Left lung (tissue), 4 donors: ENCODE measurements at regions not wholly inside any gene's neighbourhood (a gene's known extent, or its start where the extent isn't known, plus 50 kb on each side); places are given as distances from the start of the nearest gene placed in this dataset.

Experiments
- ATAC-seq: fragments of 200-7000 bp; cut with Tn5 transposase; one replicate; pipeline ENCODE4 v1.9.1; 2020; ENCODE audit warnings: moderate library complexity
- DNase-seq, 4 donors: peaks; one replicate each; pipeline ENCODE4 v3.0.0-alpha.2; 2013 to 2020
- H3K27ac ChIP-seq, 2 donors: fragments of 200-600 bp; sonication (generic) in 1 of 2; one replicate each; pipeline versions ENCODE4 v1.5.0 to v1.8.0; 2020 to 2021
- H3K27me3 ChIP-seq, 2 donors: fragments of 200-600 bp; sonication (generic) in 1 of 2; one replicate each; pipeline versions ENCODE4 v1.5.0 to v1.8.0; 2020 to 2021
- H3K36me3 ChIP-seq, 2 donors: fragments of 200-600 bp; sonication (generic) in 1 of 2; one replicate each; pipeline versions ENCODE4 v1.5.0 to v1.8.0; 2020 to 2021
- H3K4me1 ChIP-seq, 2 donors: fragments of 200-600 bp; one replicate each; pipeline ENCODE4 v1.8.0; 2021
- H3K4me3 ChIP-seq, 2 donors: fragments of 200-600 bp; sonication (generic) in 1 of 2; one replicate each; pipeline versions ENCODE4 v1.5.0 to v1.8.0; 2020 to 2021; ENCODE audit warnings: mild to moderate bottlenecking in 1 of 2
- H3K9me3 ChIP-seq, 2 donors: fragments of 200-600 bp; sonication (generic) in 1 of 2; one replicate each; pipeline versions ENCODE4 v1.5.0 to v1.8.0; 2020 to 2021
- intact Hi-C, 2 donors: fragments of 100-400 bp; cut with DNase I; formaldehyde crosslinking; loops; one replicate each; pipeline versions ENCODE4 v1.11.2 to v1.14.2; 2022
- TF ChIP-seq, protein P1 (sequence below), 2 donors: fragments of 200-600 bp; sonication (generic) in 1 of 2; IDR thresholded peaks; one replicate each; pipeline versions ENCODE4 v1.5.0 to v1.8.0; 2021; ENCODE audit warnings: antibody characterized with exemption in 2 of 2
- donor health status: DM: no; HTN: yes; CAD: no.
- donor health status: DM: no; HTN: no; CAD: no.

DNA sequence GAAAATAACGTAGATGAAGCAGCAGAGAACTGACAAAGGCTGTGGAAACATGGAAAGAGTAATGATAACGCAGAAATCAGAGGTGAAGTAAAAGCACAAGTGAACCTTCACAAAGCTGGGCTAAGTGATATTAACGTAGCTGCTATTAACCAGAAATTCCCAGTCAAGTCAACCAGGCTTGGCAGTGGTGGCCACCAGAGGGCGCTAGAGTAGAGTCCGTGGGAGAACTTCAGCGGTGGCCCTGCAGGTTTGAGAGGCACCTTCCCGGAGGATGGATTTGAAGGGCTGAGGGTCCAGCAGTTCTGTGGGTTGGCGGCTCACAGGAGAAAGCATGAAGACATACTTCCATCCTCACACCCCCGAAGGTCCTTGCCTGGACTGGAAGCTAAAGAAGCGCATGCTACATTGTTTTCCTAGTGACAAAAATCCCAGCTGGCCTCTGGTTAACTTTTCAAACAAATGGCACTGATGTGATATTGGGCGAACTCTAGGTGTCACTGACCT is 81.7 kb upstream of the ZNF648 start:
- H3K36me3 ChIP-seq = no peaks in the 10 kb centered on the region
- H3K27ac ChIP-seq = peak overlapping the region; percentile 92 to 99
- DNase-seq (peak; percentile 84 to 95 (median 90)), ATAC-seq (peak; percentile 84)
- intact Hi-C loops = loop anchor here (5.0 to 10.0 kb wide), 3 partner anchors 61 to 254 kb away; partner anchors contain the start of gene GLUL (in 1 of the 2)
- H3K4me1 ChIP-seq = peaks cover 19 to 55% of the 10 kb centered on the region in 2 donors
- H3K9me3 ChIP-seq = no peaks in the 10 kb centered on the region
- no peak overlapping the region for H3K4me3 ChIP-seq
- no peaks in the 10 kb centered on the region for H3K27me3 ChIP-seq
- TF ChIP-seq, protein P1, sequence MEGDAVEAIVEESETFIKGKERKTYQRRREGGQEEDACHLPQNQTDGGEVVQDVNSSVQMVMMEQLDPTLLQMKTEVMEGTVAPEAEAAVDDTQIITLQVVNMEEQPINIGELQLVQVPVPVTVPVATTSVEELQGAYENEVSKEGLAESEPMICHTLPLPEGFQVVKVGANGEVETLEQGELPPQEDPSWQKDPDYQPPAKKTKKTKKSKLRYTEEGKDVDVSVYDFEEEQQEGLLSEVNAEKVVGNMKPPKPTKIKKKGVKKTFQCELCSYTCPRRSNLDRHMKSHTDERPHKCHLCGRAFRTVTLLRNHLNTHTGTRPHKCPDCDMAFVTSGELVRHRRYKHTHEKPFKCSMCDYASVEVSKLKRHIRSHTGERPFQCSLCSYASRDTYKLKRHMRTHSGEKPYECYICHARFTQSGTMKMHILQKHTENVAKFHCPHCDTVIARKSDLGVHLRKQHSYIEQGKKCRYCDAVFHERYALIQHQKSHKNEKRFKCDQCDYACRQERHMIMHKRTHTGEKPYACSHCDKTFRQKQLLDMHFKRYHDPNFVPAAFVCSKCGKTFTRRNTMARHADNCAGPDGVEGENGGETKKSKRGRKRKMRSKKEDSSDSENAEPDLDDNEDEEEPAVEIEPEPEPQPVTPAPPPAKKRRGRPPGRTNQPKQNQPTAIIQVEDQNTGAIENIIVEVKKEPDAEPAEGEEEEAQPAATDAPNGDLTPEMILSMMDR (IDR thresholded peaks at IDR 0.05) = peak; percentile 91 to 97

GRCh38 chr1:182142621-182143020 is 81.1 kb upstream of the ZNF648 start:
- H3K27me3 ChIP-seq = no peaks in the 10 kb centered on the region
- ATAC-seq = no peak
- no peaks in the 10 kb centered on the region for H3K36me3 ChIP-seq
- no peak overlapping the region for H3K27ac ChIP-seq
- H3K4me3 ChIP-seq = no peak overlapping the region
- H3K4me1 ChIP-seq = peaks cover 19 to 49% of the 10 kb centered on the region in 2 donors
- TF ChIP-seq, protein P1 (IDR thresholded peaks at IDR 0.05) = no peak
- intact Hi-C loops = loop anchor here (5.0 to 10.0 kb wide), 3 partner anchors 60 to 255 kb away; partner anchors contain the start of gene GLUL (in 1 of the 2)
- no peak for DNase-seq
- no peaks in the 10 kb centered on the region for H3K9me3 ChIP-seq

DNA sequence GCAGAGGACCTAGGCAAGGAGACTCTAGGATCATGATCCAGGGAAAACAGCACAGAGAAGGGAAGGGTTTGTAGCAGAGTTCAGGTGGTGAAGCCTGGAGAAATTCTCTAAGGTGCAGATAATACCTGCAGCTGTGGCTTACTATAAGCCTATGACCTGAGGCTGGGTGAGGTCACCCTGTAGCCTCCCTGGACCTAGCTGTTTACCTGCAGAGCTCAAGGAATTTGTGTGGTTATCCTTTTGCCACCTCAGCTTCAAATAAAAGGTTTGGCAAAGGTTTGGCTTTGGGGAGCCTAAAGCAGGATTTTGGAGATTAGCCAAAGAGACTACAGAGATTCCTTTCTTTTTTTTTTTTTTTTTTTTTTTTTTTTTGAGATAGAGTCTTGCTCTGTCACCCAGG is 79.5 kb upstream of the ZNF648 start:
- intact Hi-C loops = loop anchor here (5.0 to 10.0 kb wide), 3 partner anchors 59 to 256 kb away; partner anchors contain the start of gene GLUL (in 1 of the 2)
- TF ChIP-seq, protein P1 (IDR thresholded peaks at IDR 0.05) = no peak
- no peak overlapping the region for H3K4me3 ChIP-seq

DNA sequence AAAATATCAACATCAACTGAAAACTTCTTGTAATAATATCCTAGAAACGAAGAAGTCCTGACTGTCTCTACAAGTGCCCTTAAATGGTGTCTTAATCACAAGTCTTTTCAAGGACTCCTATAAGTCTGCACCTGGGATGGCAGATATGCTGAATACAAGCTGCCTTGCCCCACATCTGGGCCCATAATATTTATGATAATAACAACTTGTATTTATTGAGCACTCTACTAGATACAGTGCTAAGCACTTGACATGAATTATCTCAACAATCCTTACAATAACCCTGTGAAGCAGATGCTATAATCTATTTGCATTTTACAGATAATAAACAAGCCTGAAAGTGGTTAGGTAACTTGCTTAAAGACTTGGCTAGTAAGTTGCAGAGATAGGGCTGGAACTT is 78.0 kb upstream of the ZNF648 start:
- intact Hi-C loops = no loop called here
- DNase-seq (no peak), ATAC-seq (no peak)
- no peak overlapping the region for H3K4me3 ChIP-seq
- TF ChIP-seq, protein P1 (IDR thresholded peaks at IDR 0.05) = no peak
- peaks cover 0 to 3% of the 10 kb centered on the region in 2 donors for H3K9me3 ChIP-seq
- no peaks in the 10 kb centered on the region for H3K36me3 ChIP-seq
- peaks cover 15 to 18% of the 10 kb centered on the region in 2 donors for H3K4me1 ChIP-seq
- H3K27ac ChIP-seq = no peak overlapping the region
- no peaks in the 10 kb centered on the region for H3K27me3 ChIP-seq

More for the DNA sequence above, 79.5 kb upstream of the ZNF648 start:
- H3K9me3 ChIP-seq = no peaks in the 10 kb centered on the region
- ATAC-seq (no peak), DNase-seq (no peak)
- H3K27me3 ChIP-seq = no peaks in the 10 kb centered on the region
- peaks cover 19 to 34% of the 10 kb centered on the region in 2 donors for H3K4me1 ChIP-seq
- no peak overlapping the region for H3K27ac ChIP-seq
- no peaks in the 10 kb centered on the region for H3K36me3 ChIP-seq

DNA sequence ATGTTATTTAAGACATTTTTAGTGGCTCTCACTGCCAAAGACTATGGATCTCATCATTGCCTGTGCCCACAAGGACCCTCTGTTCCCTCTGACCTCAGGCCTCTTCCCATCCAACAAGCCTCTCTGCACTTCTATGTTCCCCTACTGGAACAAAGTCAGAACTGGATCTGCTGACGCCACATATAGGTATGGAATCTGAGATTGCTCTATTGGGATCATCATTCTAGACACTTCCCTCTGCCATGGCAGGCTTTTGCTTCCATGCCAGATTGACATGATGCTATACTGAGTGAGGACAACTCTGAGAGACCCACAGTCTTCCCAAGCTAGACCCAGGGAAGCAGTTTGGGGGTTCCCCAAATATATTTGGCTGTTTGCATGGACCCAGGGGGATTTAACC is 76.0 kb upstream of the ZNF648 start:
- Histone ChIP-seq H3K9me3 (peaks cover 0 to 16% of the 10 kb centered on the region in 2 donors), H3K36me3 (no peaks in the 10 kb centered on the region), H3K4me1 (no peaks in the 10 kb centered on the region), H3K27ac (no peak overlapping the region), H3K27me3 (no peaks in the 10 kb centered on the region), H3K4me3 (no peak overlapping the region)
- ATAC-seq (no peak), DNase-seq (no peak)
- intact Hi-C loops = no loop called here
- TF ChIP-seq, protein P1 (IDR thresholded peaks at IDR 0.05) = no peak
